Gastrocnemius medialis (tissue), 4 donors: ENCODE measurements at regions not wholly inside any gene's neighbourhood (a gene's known extent, or its start where the extent isn't known, plus 50 kb on each side); places are given as distances from the start of the nearest gene placed in this dataset.
"Not testable (repeated sequence)": the region's sequence is repeated elsewhere in the genome, so short reads cannot be mapped to it uniquely, and the experiment has no call there.

ENCODE experiments used
- ATAC-seq, 2 donors: fragments of 150-250 bp; one replicate each; pipeline ENCODE4 v1.9.1; 2016
- DNase-seq, 2 donors: peaks; one replicate each; pipeline ENCODE4 v3.0.0-alpha.2; 2019
- H3K27ac ChIP-seq, 4 donors: fragments of 200-600 bp; sonication (generic); 1 replicate in 1 of 4; 2 replicates in 3 of 4; pipeline ENCODE4 v1.5.1; 2016 to 2018; ENCODE audit warnings: mild to moderate bottlenecking in 2 of 4, moderate library complexity in 1 of 4
- H3K27me3 ChIP-seq, 3 donors: fragments of 200-600 bp; sonication (generic) in 2 of 3; 1 replicate in 1 of 3; 2 replicates in 2 of 3; pipeline versions ENCODE4 v1.5.1 to v1.6.0; 2016 to 2019; ENCODE audit warnings: mild to moderate bottlenecking in 1 of 3, moderate library complexity in 1 of 3
- H3K36me3 ChIP-seq, 2 donors: fragments of 200-600 bp; sonication (generic) in 1 of 2; one replicate each; pipeline ENCODE4 v1.5.1; 2017 to 2018
- H3K4me1 ChIP-seq, 2 donors: fragments of 200-600 bp; sonication (generic) in 1 of 2; one replicate each; pipeline ENCODE4 v1.5.1; 2016 to 2017; ENCODE audit warnings: mild to moderate bottlenecking in 2 of 2
- H3K4me3 ChIP-seq, 4 donors: fragments of 200-600 bp; sonication (generic) in 3 of 4; 1 replicate in 1 of 4; 2 replicates in 3 of 4; pipeline ENCODE4 v1.5.1; 2016 to 2019; ENCODE audit warnings: mild to moderate bottlenecking in 2 of 4
- H3K9me3 ChIP-seq, 3 donors: fragments of 200-600 bp; sonication (generic) in 2 of 3; 1 replicate in 1 of 3; 2 replicates in 2 of 3; pipeline ENCODE4 v1.5.1; 2016 to 2019
- POLR2A ChIP-seq, 2 donors: fragments of 450-650 bp; IDR thresholded peaks; one replicate each; pipeline ENCODE4 v1.6.1; 2017; ENCODE audit warnings: antibody characterized with exemption in 2 of 2, mild to moderate bottlenecking in 2 of 2, moderate library complexity in 2 of 2
- in situ Hi-C, 4 donors: fragments of 200-750 bp; cut with MboI; loops; one replicate each; pipeline versions ENCODE4 v1.15.0 to v1.8.0; 2017; ENCODE audit warnings: low sequenced_read_pairs in 4 of 4
- intact Hi-C: fragments of 100-400 bp; cut with DNase I; formaldehyde crosslinking; loops from one replicate; pipeline ENCODE4 v1.15.1; 2023; ENCODE audit warnings: low total_unique reads
- TF ChIP-seq, protein P1 (sequence below), 5 experiments: fragments of 450-650 bp in 3 of 5; fragments of 200-600 bp in 2 of 5; sonication (generic) in 2 of 5; IDR thresholded peaks in 4 of 5; conservative IDR thresholded peaks in 1 of 5; 1 replicate in 4 of 5; 2 replicates in 1 of 5; pipeline ENCODE4 v1.5.1; 2016 to 2019; ENCODE audit warnings: antibody characterized with exemption in 5 of 5, mild to moderate bottlenecking in 3 of 5, moderate library complexity in 3 of 5

DNA sequence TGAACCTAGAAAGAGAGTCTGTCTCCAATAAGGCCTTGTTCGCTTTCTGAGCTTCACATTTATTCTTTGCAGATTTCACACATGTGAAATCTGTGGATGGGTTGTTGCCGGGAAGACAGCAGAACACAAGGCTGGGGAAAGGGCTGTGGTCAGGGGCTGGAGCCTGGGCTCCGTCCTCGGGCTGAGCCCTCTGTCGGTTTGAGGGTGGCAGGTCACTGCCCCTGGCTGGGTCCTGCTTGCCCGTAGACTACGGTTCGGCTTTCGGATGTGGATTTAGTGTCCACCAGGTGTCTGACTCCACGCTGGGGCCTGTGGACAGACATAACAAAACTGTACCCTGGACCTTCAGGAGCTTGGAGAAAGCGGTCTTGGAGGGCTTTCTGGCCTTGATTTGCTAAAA, 117.0 kb upstream of the ALX4 start:
- TF ChIP-seq POLR2A (IDR thresholded peaks at IDR 0.05) = no peak
- TF ChIP-seq, protein P1, sequence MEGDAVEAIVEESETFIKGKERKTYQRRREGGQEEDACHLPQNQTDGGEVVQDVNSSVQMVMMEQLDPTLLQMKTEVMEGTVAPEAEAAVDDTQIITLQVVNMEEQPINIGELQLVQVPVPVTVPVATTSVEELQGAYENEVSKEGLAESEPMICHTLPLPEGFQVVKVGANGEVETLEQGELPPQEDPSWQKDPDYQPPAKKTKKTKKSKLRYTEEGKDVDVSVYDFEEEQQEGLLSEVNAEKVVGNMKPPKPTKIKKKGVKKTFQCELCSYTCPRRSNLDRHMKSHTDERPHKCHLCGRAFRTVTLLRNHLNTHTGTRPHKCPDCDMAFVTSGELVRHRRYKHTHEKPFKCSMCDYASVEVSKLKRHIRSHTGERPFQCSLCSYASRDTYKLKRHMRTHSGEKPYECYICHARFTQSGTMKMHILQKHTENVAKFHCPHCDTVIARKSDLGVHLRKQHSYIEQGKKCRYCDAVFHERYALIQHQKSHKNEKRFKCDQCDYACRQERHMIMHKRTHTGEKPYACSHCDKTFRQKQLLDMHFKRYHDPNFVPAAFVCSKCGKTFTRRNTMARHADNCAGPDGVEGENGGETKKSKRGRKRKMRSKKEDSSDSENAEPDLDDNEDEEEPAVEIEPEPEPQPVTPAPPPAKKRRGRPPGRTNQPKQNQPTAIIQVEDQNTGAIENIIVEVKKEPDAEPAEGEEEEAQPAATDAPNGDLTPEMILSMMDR (IDR thresholded peaks at IDR 0.05 in 4 of 5, conservative IDR thresholded peaks at IDR 0.05 in 1 of 5) = no peak
- H3K4me1 ChIP-seq = no peaks in the 10 kb centered on the region
- no peaks in the 10 kb centered on the region for H3K27me3 ChIP-seq
- H3K27ac ChIP-seq = no peak overlapping the region
- H3K9me3 ChIP-seq = no peaks in the 10 kb centered on the region
- no peaks in the 10 kb centered on the region for H3K36me3 ChIP-seq
- in situ Hi-C loops = no loop called here
- intact Hi-C loops = no loop called here
- DNase-seq (no peak), ATAC-seq (no peak)
- no peak overlapping the region for H3K4me3 ChIP-seq

DNA sequence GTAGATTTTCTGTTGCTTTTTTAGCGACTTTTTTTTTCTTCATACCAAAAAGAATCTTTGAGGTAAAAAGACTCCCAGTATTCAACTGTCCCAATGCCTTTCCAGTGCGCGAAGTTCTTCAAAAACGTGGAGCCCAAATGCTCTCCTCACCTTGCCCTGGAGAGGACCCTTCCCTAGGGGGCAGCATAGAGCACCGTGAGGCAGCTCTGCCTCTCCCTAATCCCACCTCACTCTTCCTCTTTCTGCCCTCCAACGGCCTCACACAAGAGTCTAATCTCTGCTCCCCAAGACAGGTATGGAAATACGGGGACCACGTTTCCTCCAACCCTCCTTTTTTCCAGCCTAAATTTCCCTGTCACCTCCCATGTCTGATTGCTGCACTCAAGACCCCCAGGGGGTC, 117.5 kb upstream of the ALX4 start:
- no peak for ATAC-seq
- Histone ChIP-seq H3K27ac (no peak overlapping the region), H3K36me3 (no peaks in the 10 kb centered on the region), H3K4me1 (no peaks in the 10 kb centered on the region), H3K4me3 (no peak overlapping the region), H3K27me3 (no peaks in the 10 kb centered on the region), H3K9me3 (no peaks in the 10 kb centered on the region)
- DNase-seq = no peak
- intact Hi-C loops (no loop called here), in situ Hi-C loops (no loop called here)
- TF ChIP-seq, protein P1 (IDR thresholded peaks at IDR 0.05 in 4 of 5, conservative IDR thresholded peaks at IDR 0.05 in 1 of 5) = no peak
- no peak for TF ChIP-seq POLR2A (IDR thresholded peaks at IDR 0.05)

DNA sequence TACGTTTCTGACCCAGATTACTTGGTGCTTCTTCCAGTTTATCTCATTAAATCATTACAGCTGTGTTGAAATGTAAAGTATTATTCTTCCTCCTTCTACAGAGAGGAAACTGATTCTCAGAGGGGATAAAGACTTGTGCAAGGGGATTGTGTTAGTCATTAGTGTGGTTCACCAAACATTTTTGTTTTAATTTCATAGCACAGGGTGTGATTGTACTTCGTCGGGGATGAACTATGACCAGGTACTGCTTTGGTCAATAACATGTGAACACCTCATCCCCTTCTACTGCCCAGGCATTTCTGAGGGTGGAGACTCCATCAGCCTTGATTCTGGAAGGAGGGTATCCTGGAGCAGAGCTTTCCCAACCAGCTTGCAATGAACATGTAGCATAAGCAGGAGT, 120.2 kb upstream of the ALX4 start:
- TF ChIP-seq, protein P1 (IDR thresholded peaks at IDR 0.05 in 4 of 5, conservative IDR thresholded peaks at IDR 0.05 in 1 of 5) = no peak
- TF ChIP-seq POLR2A (IDR thresholded peaks at IDR 0.05) = no peak
- DNase-seq (no peak), ATAC-seq (no peak)
- Histone ChIP-seq H3K9me3 (no peaks in the 10 kb centered on the region), H3K4me1 (no peaks in the 10 kb centered on the region), H3K4me3 (no peak overlapping the region), H3K27ac (no peak overlapping the region), H3K27me3 (no peaks in the 10 kb centered on the region), H3K36me3 (no peaks in the 10 kb centered on the region)
- in situ Hi-C loops (no loop called here), intact Hi-C loops (no loop called here)

DNA sequence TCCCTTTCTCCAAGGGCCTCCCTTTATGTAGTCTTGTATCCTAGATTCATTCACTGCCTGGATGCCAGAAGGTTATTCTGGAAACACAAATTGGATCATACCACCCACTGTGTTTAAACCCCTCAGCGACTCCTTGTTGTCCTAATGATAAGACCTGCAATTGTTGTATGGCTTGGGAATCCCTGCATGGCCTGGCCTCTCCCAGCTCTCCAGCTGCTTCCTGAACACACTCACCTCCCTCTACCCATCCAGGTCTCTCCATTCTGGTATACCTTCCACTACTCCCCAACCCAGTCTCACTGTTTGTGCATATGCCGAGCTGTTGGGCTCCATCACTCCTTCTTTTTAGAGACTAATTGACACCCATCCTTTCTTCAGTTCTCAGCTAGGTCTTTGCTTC, 124.3 kb upstream of the ALX4 start:
- in situ Hi-C loops = no loop called here

DNA sequence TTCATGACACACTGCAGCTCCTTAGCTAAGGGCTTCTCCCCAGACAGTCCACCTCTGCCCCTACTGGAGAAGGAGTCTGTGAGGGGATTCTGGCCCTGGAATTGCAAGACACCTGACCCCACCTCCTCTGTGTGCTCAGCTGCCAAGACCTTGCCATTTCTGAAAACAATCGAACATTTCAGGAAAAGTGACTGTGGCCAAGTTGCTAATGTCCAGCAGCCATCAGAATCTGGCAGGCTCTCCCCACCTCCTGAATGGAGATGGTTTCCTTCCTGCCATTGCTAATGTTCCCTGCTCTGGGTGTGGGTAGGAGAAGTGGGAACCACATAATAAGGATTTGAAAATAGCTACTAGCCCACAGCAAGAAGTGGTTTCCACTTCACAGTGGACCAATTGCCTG, 127.2 kb upstream of the ALX4 start:
- ATAC-seq = peak in 1 of 2 donors; percentile 33
- peak overlapping the region in 1 of 4 donors; percentile 38 for H3K27ac ChIP-seq
- no peak for DNase-seq
- no peaks in the 10 kb centered on the region for H3K9me3 ChIP-seq
- H3K4me1 ChIP-seq = no peaks in the 10 kb centered on the region
- H3K36me3 ChIP-seq = no peaks in the 10 kb centered on the region
- no peak overlapping the region for H3K4me3 ChIP-seq
- intact Hi-C loops (no loop called here), in situ Hi-C loops (no loop called here)
- peaks cover 0 to 4% (median 0%) of the 10 kb centered on the region in 3 donors for H3K27me3 ChIP-seq
- TF ChIP-seq POLR2A (IDR thresholded peaks at IDR 0.05) = no peak
- TF ChIP-seq, protein P1 (IDR thresholded peaks at IDR 0.05 in 4 of 5, conservative IDR thresholded peaks at IDR 0.05 in 1 of 5) = no peak

More for the DNA sequence above, 124.3 kb upstream of the ALX4 start:
- no peaks in the 10 kb centered on the region for H3K36me3 ChIP-seq
- no peaks in the 10 kb centered on the region for H3K27me3 ChIP-seq
- DNase-seq (no peak), ATAC-seq (no peak)
- H3K27ac ChIP-seq = no peak overlapping the region
- no peaks in the 10 kb centered on the region for H3K9me3 ChIP-seq
- intact Hi-C loops = no loop called here
- H3K4me3 ChIP-seq = no peak overlapping the region
- TF ChIP-seq POLR2A (IDR thresholded peaks at IDR 0.05) = no peak
- H3K4me1 ChIP-seq = no peaks in the 10 kb centered on the region

DNA sequence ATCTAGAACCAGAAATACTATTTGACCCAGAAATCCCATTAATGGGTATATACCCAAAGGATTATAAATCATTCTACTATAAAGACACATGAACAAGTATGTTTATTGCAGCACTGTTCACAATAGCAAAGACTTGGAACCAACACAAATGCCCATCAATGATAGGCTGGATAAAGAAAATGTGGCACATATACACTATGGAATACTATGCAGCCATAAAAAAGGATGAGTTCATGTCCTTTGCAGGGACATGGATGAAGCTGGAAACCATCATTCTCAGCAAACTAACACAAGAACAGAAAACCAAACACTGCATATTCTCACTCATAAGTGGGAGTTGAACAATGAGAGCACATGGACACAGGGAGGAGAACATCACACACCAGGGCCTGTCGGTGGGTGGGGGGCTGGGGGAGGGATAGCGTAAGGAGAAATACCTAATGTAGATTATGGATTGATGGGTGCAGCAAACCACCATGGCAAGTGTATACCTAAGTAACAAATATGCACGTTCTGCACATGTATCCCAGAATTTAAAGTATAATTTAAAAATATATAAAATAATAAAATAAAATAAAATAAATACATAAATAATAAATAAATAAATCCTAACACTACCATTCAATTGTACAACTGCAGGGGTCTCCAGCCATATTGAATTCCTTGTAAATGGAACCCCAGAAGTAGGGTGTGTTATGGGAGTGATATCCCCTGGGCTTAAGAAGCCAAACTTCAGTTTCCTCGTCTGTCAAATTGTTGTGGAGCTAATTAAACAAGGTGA, 122.4 kb upstream of the CD82 start:
- in situ Hi-C loops, ATAC-seq, H3K9me3 ChIP-seq, H3K36me3 ChIP-seq, H3K4me1 ChIP-seq, H3K27ac ChIP-seq, DNase-seq, H3K27me3 ChIP-seq, H3K4me3 ChIP-seq, intact Hi-C loops: not testable (repeated sequence)
